Suprapubic skin (tissue), 4 donors: ENCODE measurements at regions not wholly inside any gene's neighbourhood (a gene's known extent, or its start where the extent isn't known, plus 50 kb on each side); places are given as distances from the start of the nearest gene placed in this dataset.

Source experiments
- EP300 ChIP-seq: sonication (generic); formaldehyde crosslinking; IDR thresholded peaks from one replicate; pipeline ENCODE4 v1.6.1; 2017; ENCODE audit warnings: antibody characterized with exemption
- POLR2A ChIP-seq, 2 donors: fragments of 450-650 bp; IDR thresholded peaks; one replicate each; pipeline ENCODE4 v1.6.1; 2017; ENCODE audit warnings: antibody characterized with exemption in 2 of 2, mild to moderate bottlenecking in 2 of 2, moderate library complexity in 2 of 2
- POLR2AphosphoS5 ChIP-seq, 3 donors: sonication (generic); formaldehyde crosslinking; IDR thresholded peaks; one replicate each; pipeline ENCODE4 v1.6.1; 2017; ENCODE audit warnings: antibody characterized with exemption in 3 of 3
- TF ChIP-seq, protein P1 (sequence below), 2 donors: fragments of 200-600 bp in 1 of 2; fragments of 450-650 bp in 1 of 2; sonication (generic) in 1 of 2; IDR thresholded peaks; one replicate each; pipeline ENCODE4 v1.5.1; 2016 to 2019; ENCODE audit warnings: antibody characterized with exemption in 2 of 2, mild to moderate bottlenecking in 1 of 2, moderate library complexity in 1 of 2

DNA sequence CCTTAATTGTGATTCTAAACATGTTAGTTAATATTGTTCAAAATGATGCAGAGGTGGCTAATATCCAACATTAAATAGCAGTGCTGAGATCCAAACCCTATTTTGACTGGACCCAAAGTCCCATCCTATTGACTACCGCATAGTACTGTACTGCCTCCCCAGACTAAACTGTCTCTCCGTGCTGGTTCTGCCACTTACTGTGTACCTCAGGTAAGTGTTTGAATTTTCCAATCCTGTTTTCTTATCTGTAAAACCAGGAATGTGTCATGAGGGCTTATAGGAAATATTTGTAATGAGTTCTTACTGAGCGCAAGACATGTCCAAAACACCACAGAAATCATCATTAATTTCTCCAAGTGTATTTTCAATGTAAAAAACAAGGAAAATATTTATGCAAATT lies 209.2 kb upstream of the CD180 start:
- TF ChIP-seq, protein P1, sequence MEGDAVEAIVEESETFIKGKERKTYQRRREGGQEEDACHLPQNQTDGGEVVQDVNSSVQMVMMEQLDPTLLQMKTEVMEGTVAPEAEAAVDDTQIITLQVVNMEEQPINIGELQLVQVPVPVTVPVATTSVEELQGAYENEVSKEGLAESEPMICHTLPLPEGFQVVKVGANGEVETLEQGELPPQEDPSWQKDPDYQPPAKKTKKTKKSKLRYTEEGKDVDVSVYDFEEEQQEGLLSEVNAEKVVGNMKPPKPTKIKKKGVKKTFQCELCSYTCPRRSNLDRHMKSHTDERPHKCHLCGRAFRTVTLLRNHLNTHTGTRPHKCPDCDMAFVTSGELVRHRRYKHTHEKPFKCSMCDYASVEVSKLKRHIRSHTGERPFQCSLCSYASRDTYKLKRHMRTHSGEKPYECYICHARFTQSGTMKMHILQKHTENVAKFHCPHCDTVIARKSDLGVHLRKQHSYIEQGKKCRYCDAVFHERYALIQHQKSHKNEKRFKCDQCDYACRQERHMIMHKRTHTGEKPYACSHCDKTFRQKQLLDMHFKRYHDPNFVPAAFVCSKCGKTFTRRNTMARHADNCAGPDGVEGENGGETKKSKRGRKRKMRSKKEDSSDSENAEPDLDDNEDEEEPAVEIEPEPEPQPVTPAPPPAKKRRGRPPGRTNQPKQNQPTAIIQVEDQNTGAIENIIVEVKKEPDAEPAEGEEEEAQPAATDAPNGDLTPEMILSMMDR (IDR thresholded peaks at IDR 0.05): no peak
- TF ChIP-seq POLR2AphosphoS5 (IDR thresholded peaks at IDR 0.05) (no peak), POLR2A (IDR thresholded peaks at IDR 0.05) (no peak), EP300 (no peak)
